K562 (cell line): ENCODE measurements at regions not wholly inside any gene's neighbourhood (a gene's known extent, or its start where the extent isn't known, plus 50 kb on each side); places are given as distances from the start of the nearest gene placed in this dataset.

Source experiments
- ATAC-seq: fragments of 200-7000 bp; cut with Tn5 transposase; 3 replicates; pipeline ENCODE4 v1.9.1; 2020; ENCODE audit warnings: moderate library complexity
- BruUV-seq: library from RNA; stranded (reverse); fragments of 400-500 nt; replicated peaks from 2 replicates; lab custom pipeline; 2021; lab: Mats Ljungman, UMichigan
- CTCF ChIA-PET: fragments of 300-600 bp; formaldehyde crosslinking; extraction: SDS; loops from one replicate; lab custom pipeline; 2021; ENCODE audit warnings: low intra/inter-chr PET ratio; lab: Yijun Ruan, JAX
- POLR2A ChIA-PET: fragments of 300-600, 350-650 bp; sonication (Branson Sonifier 250); formaldehyde crosslinking; extraction: SDS; loops from one replicate; lab custom pipeline; 2021; ENCODE audit warnings: antibody characterized with exemption, inconsistent platforms; lab: Yijun Ruan, JAX
- DNase-seq, 4 experiments: peaks; one replicate each; pipeline versions ENCODE4 v3.0.0 to v3.0.0-alpha.2; 2011 to 2018; ENCODE audit warnings: low spot score in 3 of 4, mixed read lengths in 3 of 4; ENCODE audit errors: extremely low read depth in 1 of 4
- FAIRE-seq: peaks from 2 replicates; lab custom pipeline; 2011; peaks lifted over from hg19 to GRCh38; lab: Jason Lieb, UNC
- H2AFZ ChIP-seq: 2 replicates; pipeline ENCODE4 v1.6.0; 2011; ENCODE audit warnings: low read depth, low read length, control low read depth, inconsistent platforms
- H3K27ac ChIP-seq: fragments of 200-600 bp; 3 replicates; pipeline ENCODE4 v1.8.0; 2011; ENCODE audit warnings: low read depth, mild to moderate bottlenecking, control low read depth, inconsistent platforms, low read length, moderate library complexity, mixed read lengths; ENCODE audit errors: extremely low read depth
- H3K27me3 ChIP-seq, 2 experiments: fragments of 300-600 bp in 1 of 2; 2 replicates in 1 of 2; 3 replicates in 1 of 2; pipeline versions ENCODE4 v1.6.0 to v1.8.0; 2011; ENCODE audit warnings: inconsistent platforms in 2 of 2, low read length in 2 of 2, mild to moderate bottlenecking in 1 of 2, mixed read lengths in 1 of 2, moderate library complexity in 1 of 2; ENCODE audit not compliant: control insufficient read depth in 2 of 2, insufficient read depth in 2 of 2
- H3K36me3 ChIP-seq: fragments of 300-600 bp; 3 replicates; pipeline ENCODE4 v1.8.0; 2011; ENCODE audit warnings: mild to moderate bottlenecking, low read length, inconsistent platforms; ENCODE audit not compliant: control insufficient read depth, insufficient read depth
- H3K4me1 ChIP-seq, 2 experiments: fragments of 200-600 bp in 1 of 2; replicated peaks in 1 of 2; 2 replicates in 1 of 2; 3 replicates in 1 of 2; pipeline versions ENCODE4 v1.5.1 to v1.8.0; 2011; ENCODE audit warnings: inconsistent platforms in 2 of 2, low read length in 2 of 2, mild to moderate bottlenecking in 1 of 2, mixed read lengths in 1 of 2, moderate library complexity in 1 of 2; ENCODE audit not compliant: control insufficient read depth in 2 of 2, insufficient read depth in 2 of 2
- H3K4me2 ChIP-seq: 2 replicates; pipeline ENCODE4 v1.6.1; 2011; ENCODE audit warnings: low read length, control low read depth, inconsistent platforms, mixed read lengths; ENCODE audit not compliant: insufficient read depth
- H3K4me3 ChIP-seq: fragments of 200-600 bp; sonication (generic), shearing (Covaris generic); 2 replicates; pipeline ENCODE4 v1.5.1; 2016; ENCODE audit warnings: control low read depth, inconsistent platforms
- H3K79me2 ChIP-seq: fragments of 200-600 bp; 3 replicates; pipeline ENCODE4 v1.8.0; 2011; ENCODE audit warnings: low read length, inconsistent platforms; ENCODE audit not compliant: control insufficient read depth, insufficient read depth
- H3K9ac ChIP-seq, 2 experiments: 2 replicates each; pipeline versions ENCODE4 v1.6.0 to v1.6.1; 2011; ENCODE audit warnings: low read depth in 2 of 2, low read length in 2 of 2, control low read depth in 1 of 2, inconsistent platforms in 1 of 2, mild to moderate bottlenecking in 1 of 2, mixed read lengths in 1 of 2; ENCODE audit not compliant: insufficient read depth in 1 of 2
- H3K9me1 ChIP-seq: one replicate; pipeline ENCODE4 v1.6.0; 2011; ENCODE audit warnings: inconsistent platforms, mild to moderate bottlenecking, low read length, moderate library complexity; ENCODE audit not compliant: control insufficient read depth, insufficient read depth
- H3K9me3 ChIP-seq: replicated peaks from 2 replicates; pipeline ENCODE4 v1.5.1; 2011; ENCODE audit warnings: low read depth, low read length, inconsistent platforms; ENCODE audit not compliant: control insufficient read depth, insufficient read depth
- H4K20me1 ChIP-seq: replicated peaks from 2 replicates; pipeline ENCODE4 v1.6.1; 2011; ENCODE audit warnings: low read length, inconsistent platforms, mixed read lengths; ENCODE audit not compliant: control insufficient read depth, insufficient read depth
- SMARCB1 ChIP-seq: IDR thresholded peaks from 2 replicates; pipeline ENCODE4 v1.6.1; 2011; ENCODE audit warnings: improper control_type of control experiment, low read depth; ENCODE audit not compliant: insufficient read length
- TBL1XR1 ChIP-seq, 2 experiments: IDR thresholded peaks; 2 replicates each; pipeline ENCODE4 v1.6.1; 2012; ENCODE audit warnings: improper control_type of control experiment in 2 of 2, low read length in 2 of 2, mild to moderate bottlenecking in 1 of 2
- ZNF830 ChIP-seq: fragments of 250-450 bp; sonication (Bioruptor Pico); IDR thresholded peaks from 2 replicates; pipeline ENCODE4 v1.5.0; 2021; ENCODE audit warnings: mild to moderate bottlenecking
- WGBS: fragments of 100-300 bp; shearing (Covaris generic); methylation state at CpG from one replicate; pipeline ENCODE4 v1.1.6; 2016; ENCODE audit warnings: low coverage, mixed read lengths; ENCODE audit not compliant: insufficient coverage; ENCODE audit errors: missing lambda C conversion rate; 5-methylcytosine and 5-hydroxymethylcytosine counted together
- in situ Hi-C: fragments of 300-500 bp; cut with MboI; formaldehyde crosslinking; loops from 4 replicates; pipeline ENCODE4 v1.15.0; 2018; ENCODE audit warnings: inconsistent platforms, mixed read lengths
- intact Hi-C: fragments of 100-400 bp; cut with micrococcal nuclease; formaldehyde crosslinking; loops from 2 replicates; pipeline ENCODE4 v1.14.2; 2022
- TF ChIP-seq, protein P1 (sequence below): fragments of 450-650 bp; IDR thresholded peaks from 2 replicates; pipeline ENCODE4 v1.6.1; 2016; ENCODE audit warnings: mild to moderate bottlenecking, moderate library complexity

GRCh38 chr16:73213732-73214455 is 166.0 kb upstream of the ZFHX3 start:
- in situ Hi-C loops: no loop called here
- no peaks in the 10 kb centered on the region for H3K9me1 ChIP-seq
- no peak for DNase-seq
- no peak overlapping the region for H3K4me3 ChIP-seq
- no peak for ATAC-seq
- H3K4me2 ChIP-seq: no peak overlapping the region
- H4K20me1 ChIP-seq: no peaks in the 10 kb centered on the region
- H3K36me3 ChIP-seq: no peaks in the 10 kb centered on the region
- FAIRE-seq: no peak
- H3K27ac ChIP-seq: no peak overlapping the region
- WGBS: under 1% methylated on average over 10 of the region's 10 CpGs
- POLR2A ChIA-PET: no interaction called here
- no peak overlapping the region for H2AFZ ChIP-seq
- H3K9ac ChIP-seq: no peak overlapping the region
- no peaks in the 10 kb centered on the region for H3K79me2 ChIP-seq
- TF ChIP-seq, protein P1, sequence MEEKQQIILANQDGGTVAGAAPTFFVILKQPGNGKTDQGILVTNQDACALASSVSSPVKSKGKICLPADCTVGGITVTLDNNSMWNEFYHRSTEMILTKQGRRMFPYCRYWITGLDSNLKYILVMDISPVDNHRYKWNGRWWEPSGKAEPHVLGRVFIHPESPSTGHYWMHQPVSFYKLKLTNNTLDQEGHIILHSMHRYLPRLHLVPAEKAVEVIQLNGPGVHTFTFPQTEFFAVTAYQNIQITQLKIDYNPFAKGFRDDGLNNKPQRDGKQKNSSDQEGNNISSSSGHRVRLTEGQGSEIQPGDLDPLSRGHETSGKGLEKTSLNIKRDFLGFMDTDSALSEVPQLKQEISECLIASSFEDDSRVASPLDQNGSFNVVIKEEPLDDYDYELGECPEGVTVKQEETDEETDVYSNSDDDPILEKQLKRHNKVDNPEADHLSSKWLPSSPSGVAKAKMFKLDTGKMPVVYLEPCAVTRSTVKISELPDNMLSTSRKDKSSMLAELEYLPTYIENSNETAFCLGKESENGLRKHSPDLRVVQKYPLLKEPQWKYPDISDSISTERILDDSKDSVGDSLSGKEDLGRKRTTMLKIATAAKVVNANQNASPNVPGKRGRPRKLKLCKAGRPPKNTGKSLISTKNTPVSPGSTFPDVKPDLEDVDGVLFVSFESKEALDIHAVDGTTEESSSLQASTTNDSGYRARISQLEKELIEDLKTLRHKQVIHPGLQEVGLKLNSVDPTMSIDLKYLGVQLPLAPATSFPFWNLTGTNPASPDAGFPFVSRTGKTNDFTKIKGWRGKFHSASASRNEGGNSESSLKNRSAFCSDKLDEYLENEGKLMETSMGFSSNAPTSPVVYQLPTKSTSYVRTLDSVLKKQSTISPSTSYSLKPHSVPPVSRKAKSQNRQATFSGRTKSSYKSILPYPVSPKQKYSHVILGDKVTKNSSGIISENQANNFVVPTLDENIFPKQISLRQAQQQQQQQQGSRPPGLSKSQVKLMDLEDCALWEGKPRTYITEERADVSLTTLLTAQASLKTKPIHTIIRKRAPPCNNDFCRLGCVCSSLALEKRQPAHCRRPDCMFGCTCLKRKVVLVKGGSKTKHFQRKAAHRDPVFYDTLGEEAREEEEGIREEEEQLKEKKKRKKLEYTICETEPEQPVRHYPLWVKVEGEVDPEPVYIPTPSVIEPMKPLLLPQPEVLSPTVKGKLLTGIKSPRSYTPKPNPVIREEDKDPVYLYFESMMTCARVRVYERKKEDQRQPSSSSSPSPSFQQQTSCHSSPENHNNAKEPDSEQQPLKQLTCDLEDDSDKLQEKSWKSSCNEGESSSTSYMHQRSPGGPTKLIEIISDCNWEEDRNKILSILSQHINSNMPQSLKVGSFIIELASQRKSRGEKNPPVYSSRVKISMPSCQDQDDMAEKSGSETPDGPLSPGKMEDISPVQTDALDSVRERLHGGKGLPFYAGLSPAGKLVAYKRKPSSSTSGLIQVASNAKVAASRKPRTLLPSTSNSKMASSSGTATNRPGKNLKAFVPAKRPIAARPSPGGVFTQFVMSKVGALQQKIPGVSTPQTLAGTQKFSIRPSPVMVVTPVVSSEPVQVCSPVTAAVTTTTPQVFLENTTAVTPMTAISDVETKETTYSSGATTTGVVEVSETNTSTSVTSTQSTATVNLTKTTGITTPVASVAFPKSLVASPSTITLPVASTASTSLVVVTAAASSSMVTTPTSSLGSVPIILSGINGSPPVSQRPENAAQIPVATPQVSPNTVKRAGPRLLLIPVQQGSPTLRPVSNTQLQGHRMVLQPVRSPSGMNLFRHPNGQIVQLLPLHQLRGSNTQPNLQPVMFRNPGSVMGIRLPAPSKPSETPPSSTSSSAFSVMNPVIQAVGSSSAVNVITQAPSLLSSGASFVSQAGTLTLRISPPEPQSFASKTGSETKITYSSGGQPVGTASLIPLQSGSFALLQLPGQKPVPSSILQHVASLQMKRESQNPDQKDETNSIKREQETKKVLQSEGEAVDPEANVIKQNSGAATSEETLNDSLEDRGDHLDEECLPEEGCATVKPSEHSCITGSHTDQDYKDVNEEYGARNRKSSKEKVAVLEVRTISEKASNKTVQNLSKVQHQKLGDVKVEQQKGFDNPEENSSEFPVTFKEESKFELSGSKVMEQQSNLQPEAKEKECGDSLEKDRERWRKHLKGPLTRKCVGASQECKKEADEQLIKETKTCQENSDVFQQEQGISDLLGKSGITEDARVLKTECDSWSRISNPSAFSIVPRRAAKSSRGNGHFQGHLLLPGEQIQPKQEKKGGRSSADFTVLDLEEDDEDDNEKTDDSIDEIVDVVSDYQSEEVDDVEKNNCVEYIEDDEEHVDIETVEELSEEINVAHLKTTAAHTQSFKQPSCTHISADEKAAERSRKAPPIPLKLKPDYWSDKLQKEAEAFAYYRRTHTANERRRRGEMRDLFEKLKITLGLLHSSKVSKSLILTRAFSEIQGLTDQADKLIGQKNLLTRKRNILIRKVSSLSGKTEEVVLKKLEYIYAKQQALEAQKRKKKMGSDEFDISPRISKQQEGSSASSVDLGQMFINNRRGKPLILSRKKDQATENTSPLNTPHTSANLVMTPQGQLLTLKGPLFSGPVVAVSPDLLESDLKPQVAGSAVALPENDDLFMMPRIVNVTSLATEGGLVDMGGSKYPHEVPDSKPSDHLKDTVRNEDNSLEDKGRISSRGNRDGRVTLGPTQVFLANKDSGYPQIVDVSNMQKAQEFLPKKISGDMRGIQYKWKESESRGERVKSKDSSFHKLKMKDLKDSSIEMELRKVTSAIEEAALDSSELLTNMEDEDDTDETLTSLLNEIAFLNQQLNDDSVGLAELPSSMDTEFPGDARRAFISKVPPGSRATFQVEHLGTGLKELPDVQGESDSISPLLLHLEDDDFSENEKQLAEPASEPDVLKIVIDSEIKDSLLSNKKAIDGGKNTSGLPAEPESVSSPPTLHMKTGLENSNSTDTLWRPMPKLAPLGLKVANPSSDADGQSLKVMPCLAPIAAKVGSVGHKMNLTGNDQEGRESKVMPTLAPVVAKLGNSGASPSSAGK: no peak
- no peak for TF ChIP-seq ZNF830 (CRISPR knock-in tag)
- no peak for TF ChIP-seq TBL1XR1 (IDR thresholded peaks at IDR 0.05; ENCODE audit: low read length in 2 of 2)
- TF ChIP-seq SMARCB1: no peak
- H3K27me3 ChIP-seq: no peaks in the 10 kb centered on the region
- H3K9me3 ChIP-seq: no peaks in the 10 kb centered on the region
- intact Hi-C loops: no loop called here
- no peaks in the 10 kb centered on the region for H3K4me1 ChIP-seq
- no TSS peak for BruUV-seq
- CTCF ChIA-PET: no interaction called here
